ENCODE measurements at regions not wholly inside any gene's neighbourhood (a gene's known extent, or its start where the extent isn't known, plus 50 kb on each side); places are given as distances from the start of the nearest gene placed in this dataset.
"Not testable (repeated sequence)": the region's sequence is repeated elsewhere in the genome, so short reads cannot be mapped to it uniquely, and the experiment has no call there.

- no peak for DNase-seq
Observed at GRCh38 chr1:89436856-89437255, 73.0 kb downstream of the GBP6 start.

DNA sequence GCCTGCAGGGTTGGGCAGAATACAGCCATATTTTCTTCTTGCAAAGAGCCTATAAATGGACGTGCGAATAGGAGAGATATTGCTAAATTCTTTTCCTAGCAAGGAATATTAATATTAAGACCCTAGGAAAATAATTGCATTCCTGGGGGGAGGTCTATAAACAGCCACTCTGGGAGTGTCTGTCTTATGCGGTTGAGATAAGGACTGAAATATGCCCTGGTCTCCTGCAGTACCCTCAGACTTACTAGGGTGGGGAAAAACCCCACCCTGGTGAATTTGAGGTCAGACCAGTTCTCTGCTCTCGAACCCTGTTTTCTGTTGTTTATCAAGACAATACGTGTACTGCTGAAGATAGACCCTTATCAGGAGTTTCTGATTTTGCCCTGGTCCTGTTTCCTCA lies 74.4 kb downstream of the GBP6 start:
- not testable (repeated sequence) for DNase-seq

GRCh38 chr1:89440911-89441310 lies 77.1 kb downstream of the GBP6 start:
- DNase-seq = no peak

GRCh38 chr1:89444791-89445190 lies 79.8 kb upstream of the LRRC8B start:
- DNase-seq = no peak

DNA sequence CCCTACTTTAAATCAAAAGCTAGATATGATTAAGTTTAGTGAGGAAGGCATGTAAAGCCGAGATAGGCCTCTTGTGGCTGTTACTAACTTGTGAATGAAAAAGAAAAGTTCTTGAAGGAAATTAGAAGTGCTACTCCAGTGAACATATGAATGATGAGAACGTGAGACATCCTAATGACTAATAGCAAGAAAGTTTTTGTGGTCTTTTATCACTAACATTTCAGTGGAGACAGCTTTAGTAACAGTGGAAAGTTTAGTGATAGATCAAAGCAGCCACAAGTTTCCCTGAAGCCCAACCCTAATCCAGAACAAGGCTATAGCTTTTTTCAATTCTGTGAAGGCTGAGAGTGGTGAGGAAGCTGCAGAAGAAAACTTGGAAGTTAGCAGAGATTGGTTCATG lies 73.6 kb upstream of the LRRC8B start:
- DNase-seq = no peak

GRCh38 chr1:89453123-89453972 lies 71.3 kb upstream of the LRRC8B start:
- no peak for DNase-seq

GRCh38 chr1:89454845-89455521 lies 69.6 kb upstream of the LRRC8B start:
- peak; percentile 34 for DNase-seq

- DNase-seq = no peak
Observed at GRCh38 chr1:89457046-89457445, 67.6 kb upstream of the LRRC8B start.

DNA sequence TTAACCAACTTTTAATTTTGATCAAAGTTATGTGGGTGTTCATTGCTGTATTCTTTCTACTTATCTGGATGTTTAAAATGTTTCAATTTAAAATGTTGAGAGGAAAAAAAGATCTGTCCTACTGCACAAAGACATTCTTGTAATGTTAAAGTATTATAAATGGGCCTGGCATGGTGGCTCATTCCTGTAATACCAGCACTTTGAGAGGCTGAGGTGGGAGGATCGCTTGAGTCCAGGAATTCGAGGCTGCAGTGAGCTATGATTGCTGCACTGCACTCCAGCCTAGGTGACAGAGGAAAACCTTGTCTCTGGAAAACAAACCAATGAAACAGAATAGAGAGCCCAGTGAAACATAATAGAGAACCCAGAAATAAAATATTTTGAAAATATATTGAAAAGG lies 65.5 kb upstream of the LRRC8B start:
- DNase-seq = no peak

- DNase-seq = no peak
Observed at GRCh38 chr1:89460325-89460724, 64.3 kb upstream of the LRRC8B start.

GRCh38 chr1:89462250-89462649 lies 62.4 kb upstream of the LRRC8B start:
- no peak for DNase-seq

GRCh38 chr1:89464008-89464407 lies 60.6 kb upstream of the LRRC8B start:
- no peak for DNase-seq

DNA sequence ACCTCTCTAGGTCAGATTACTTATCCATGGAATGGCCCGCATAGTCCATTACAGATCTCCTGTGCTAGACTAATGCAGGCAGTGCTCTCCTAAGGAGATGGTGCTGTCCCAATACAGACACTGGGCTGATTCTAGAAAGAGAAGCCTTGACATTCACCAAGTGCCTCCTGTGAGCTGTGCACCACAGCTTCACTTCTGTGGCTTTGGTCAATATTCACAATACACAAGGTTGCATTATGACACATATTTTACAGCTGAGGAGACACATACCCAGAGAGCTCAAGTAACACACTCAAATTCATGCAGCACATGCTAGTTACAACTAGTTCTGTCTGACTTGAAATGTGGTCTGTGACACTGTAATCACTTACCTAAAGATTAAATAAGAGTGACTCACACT lies 59.4 kb upstream of the LRRC8B start:
- DNase-seq = no peak

DNA sequence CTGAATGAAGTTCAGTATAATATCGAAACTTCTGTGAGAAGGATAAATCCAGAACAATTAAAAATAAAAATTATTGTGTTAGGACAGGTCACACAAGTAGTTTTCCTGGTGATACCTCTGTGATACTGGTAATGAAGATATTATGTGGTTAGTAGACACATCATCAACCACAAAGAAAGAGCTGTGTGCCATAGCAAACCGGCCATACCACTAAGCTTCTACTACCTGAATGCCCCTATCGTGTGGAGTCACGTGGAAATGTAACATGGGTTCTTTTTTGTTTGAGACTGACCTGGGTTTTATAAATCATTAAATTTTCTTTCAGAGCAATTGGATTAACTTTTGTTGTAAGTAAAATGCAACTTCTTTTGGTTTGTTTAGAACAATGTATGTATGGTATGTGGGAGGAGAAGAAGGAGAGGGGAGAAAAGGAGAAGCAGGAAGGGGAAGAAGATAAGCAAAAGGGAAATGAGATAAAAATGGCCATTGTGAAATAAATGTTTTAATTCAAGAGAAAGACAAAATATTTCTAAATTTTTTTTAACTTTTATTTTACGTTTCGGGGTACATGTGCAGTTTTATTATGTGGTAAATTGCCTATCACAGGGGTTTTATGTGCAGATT lies 58.2 kb upstream of the LRRC8B start:
- no peak for DNase-seq

- no peak for DNase-seq
Observed at GRCh38 chr1:89472253-89472652, 52.4 kb upstream of the LRRC8B start.

GRCh38 chr1:89472886-89473417 lies 51.7 kb upstream of the LRRC8B start:
- DNase-seq = no peak

Measured in DMS 273 treated with DMSO at 0.1 percent for 48 hours (cell line).